Smooth muscle cell (in vitro differentiated cells): ENCODE measurements at regions not wholly inside any gene's neighbourhood (a gene's known extent, or its start where the extent isn't known, plus 50 kb on each side); places are given as distances from the start of the nearest gene placed in this dataset.

Experiments
- DNase-seq: peaks from one replicate; lab custom pipeline; 2025; ENCODE audit not compliant: unreplicated experiment; lab: John Stamatoyannopoulos, UW
- H2AFZ ChIP-seq: fragments of 200-600 bp; sonication (generic); 2 replicates; pipeline ENCODE4 v1.6.0; 2016; ENCODE audit warnings: antibody characterized with exemption, low read depth, mild to moderate bottlenecking
- H3F3A ChIP-seq: fragments of 200-600 bp; sonication (generic); 2 replicates; pipeline ENCODE4 v1.6.0; 2017; ENCODE audit warnings: antibody characterized with exemption, low read depth
- H3K27ac ChIP-seq: fragments of 200-600 bp; sonication (generic); 2 replicates; pipeline ENCODE4 v1.5.1; 2016; ENCODE audit warnings: low read depth, mild to moderate bottlenecking
- H3K27me3 ChIP-seq: fragments of 200-600 bp; sonication (generic); 2 replicates; pipeline ENCODE4 v1.6.1; 2016; ENCODE audit warnings: low read depth, mild to moderate bottlenecking
- H3K36me3 ChIP-seq: fragments of 200-600 bp; sonication (generic); 2 replicates; pipeline ENCODE4 v1.5.1; 2016; ENCODE audit warnings: low read depth
- H3K4me1 ChIP-seq: fragments of 200-600 bp; sonication (generic); 2 replicates; pipeline ENCODE4 v1.5.1; 2016; ENCODE audit warnings: low read depth
- H3K4me2 ChIP-seq: fragments of 200-600 bp; sonication (generic); 2 replicates; pipeline ENCODE4 v1.6.0; 2016; ENCODE audit warnings: mild to moderate bottlenecking
- H3K4me3 ChIP-seq: fragments of 200-600 bp; sonication (generic); 2 replicates; pipeline ENCODE4 v1.5.1; 2016; ENCODE audit warnings: mild to moderate bottlenecking
- H3K79me2 ChIP-seq: fragments of 200-600 bp; sonication (generic); 2 replicates; pipeline ENCODE4 v1.6.0; 2016; ENCODE audit warnings: low read depth, mild to moderate bottlenecking
- H3K9ac ChIP-seq: fragments of 200-600 bp; sonication (generic); 2 replicates; pipeline ENCODE4 v1.6.0; 2016; ENCODE audit warnings: low read depth
- H3K9me3 ChIP-seq: fragments of 200-600 bp; sonication (generic); replicated peaks from 2 replicates; pipeline ENCODE4 v1.5.1; 2016; ENCODE audit warnings: low read depth
- H4K20me1 ChIP-seq: fragments of 200-600 bp; sonication (generic); 2 replicates; pipeline ENCODE4 v1.6.0; 2016; ENCODE audit warnings: low read depth
- WGBS: methylation state at CpG from one replicate; pipeline ENCODE4 v1.1.7; 2016; ENCODE audit warnings: low lambda C conversion rate; 5-methylcytosine and 5-hydroxymethylcytosine counted together
- TF ChIP-seq, protein P1 (sequence below): fragments of 200-600 bp; sonication (generic); IDR thresholded peaks from 2 replicates; pipeline ENCODE4 v1.5.1; 2017; ENCODE audit warnings: borderline replicate concordance, mild to moderate bottlenecking, antibody characterized with exemption; ENCODE audit not compliant: insufficient read depth, poor library complexity, severe bottlenecking

DNA sequence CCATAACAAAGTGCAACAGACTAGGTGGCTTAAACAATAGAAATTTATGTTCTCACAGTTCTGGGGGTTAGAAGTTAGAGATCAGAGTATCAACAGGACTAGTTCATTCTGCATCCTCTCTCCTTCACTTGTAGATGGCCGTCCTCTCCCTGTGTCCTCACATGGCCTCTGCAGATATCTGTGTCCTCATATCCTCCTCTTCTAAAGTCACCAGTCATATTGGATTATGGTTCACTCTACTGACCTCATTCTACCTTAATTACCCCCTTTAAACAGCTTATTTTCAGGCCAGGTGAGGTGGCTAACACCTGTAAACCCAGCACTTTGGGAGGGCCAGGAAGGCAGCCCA is 135.1 kb downstream of the RAB38 start:
- DNase-seq = no peak
- WGBS = 87% methylated on average over 1 of the region's 1 CpG

DNA sequence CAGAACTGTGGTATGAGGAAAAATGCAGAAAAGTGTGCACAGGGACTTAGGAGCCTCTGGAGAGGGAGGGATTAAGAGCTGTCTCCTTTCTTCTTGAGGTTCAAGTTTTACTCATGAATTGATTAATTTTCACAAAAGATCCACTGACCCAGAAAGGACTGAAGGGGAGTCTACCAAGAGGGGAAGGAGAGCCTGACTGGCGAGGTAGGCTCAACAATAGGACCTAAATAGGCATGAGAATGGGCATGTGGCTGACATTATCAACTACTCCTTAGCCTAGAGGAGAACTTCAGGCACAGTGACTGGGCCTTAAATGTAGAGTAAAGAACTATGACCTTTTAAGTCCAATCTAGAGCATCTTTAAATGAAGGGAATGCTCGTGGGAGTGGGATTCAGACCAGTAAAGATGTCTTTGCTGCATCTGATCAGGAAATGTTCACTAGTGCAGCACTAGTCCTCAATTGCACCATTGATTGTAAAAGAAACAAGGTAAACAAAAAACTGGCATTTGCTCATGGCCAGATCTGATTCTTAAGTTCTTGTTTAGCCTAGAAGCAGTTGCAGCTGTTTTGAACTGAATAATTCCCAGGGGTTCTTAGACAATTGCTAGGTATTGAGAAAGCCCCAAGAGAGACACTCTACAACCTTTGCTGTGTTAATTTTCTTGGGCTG is 135.6 kb downstream of the RAB38 start:
- no peaks in the 10 kb centered on the region for H3K9me3 ChIP-seq
- H3K36me3 ChIP-seq = no peaks in the 10 kb centered on the region
- no peaks in the 10 kb centered on the region for H4K20me1 ChIP-seq
- H3K27me3 ChIP-seq = no peaks in the 10 kb centered on the region
- H3K79me2 ChIP-seq = no peaks in the 10 kb centered on the region
- H3K27ac ChIP-seq = no peak overlapping the region
- peaks cover 13% of the 10 kb centered on the region for H3K4me1 ChIP-seq
- H3K4me2 ChIP-seq = no peak overlapping the region
- H3K9ac ChIP-seq = no peak overlapping the region
- no peak overlapping the region for H3K4me3 ChIP-seq
- TF ChIP-seq, protein P1, sequence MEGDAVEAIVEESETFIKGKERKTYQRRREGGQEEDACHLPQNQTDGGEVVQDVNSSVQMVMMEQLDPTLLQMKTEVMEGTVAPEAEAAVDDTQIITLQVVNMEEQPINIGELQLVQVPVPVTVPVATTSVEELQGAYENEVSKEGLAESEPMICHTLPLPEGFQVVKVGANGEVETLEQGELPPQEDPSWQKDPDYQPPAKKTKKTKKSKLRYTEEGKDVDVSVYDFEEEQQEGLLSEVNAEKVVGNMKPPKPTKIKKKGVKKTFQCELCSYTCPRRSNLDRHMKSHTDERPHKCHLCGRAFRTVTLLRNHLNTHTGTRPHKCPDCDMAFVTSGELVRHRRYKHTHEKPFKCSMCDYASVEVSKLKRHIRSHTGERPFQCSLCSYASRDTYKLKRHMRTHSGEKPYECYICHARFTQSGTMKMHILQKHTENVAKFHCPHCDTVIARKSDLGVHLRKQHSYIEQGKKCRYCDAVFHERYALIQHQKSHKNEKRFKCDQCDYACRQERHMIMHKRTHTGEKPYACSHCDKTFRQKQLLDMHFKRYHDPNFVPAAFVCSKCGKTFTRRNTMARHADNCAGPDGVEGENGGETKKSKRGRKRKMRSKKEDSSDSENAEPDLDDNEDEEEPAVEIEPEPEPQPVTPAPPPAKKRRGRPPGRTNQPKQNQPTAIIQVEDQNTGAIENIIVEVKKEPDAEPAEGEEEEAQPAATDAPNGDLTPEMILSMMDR = no peak
- no peak overlapping the region for H2AFZ ChIP-seq
- no peaks in the 10 kb centered on the region for H3F3A ChIP-seq
- DNase-seq = no peak
- 94% methylated on average over 2 of the region's 2 CpGs for WGBS

More for the DNA sequence above, 135.1 kb downstream of the RAB38 start:
- Histone ChIP-seq H3K27ac (no peak overlapping the region), H3K27me3 (no peaks in the 10 kb centered on the region), H3K79me2 (no peaks in the 10 kb centered on the region), H3K9ac (no peak overlapping the region), H4K20me1 (no peaks in the 10 kb centered on the region), H3K4me1 (peaks cover 16% of the 10 kb centered on the region), H3K4me2 (no peak overlapping the region), H3K9me3 (no peaks in the 10 kb centered on the region), H2AFZ (no peak overlapping the region), H3K4me3 (no peak overlapping the region), H3F3A (no peaks in the 10 kb centered on the region), H3K36me3 (no peaks in the 10 kb centered on the region)
- TF ChIP-seq, protein P1 = no peak

DNA sequence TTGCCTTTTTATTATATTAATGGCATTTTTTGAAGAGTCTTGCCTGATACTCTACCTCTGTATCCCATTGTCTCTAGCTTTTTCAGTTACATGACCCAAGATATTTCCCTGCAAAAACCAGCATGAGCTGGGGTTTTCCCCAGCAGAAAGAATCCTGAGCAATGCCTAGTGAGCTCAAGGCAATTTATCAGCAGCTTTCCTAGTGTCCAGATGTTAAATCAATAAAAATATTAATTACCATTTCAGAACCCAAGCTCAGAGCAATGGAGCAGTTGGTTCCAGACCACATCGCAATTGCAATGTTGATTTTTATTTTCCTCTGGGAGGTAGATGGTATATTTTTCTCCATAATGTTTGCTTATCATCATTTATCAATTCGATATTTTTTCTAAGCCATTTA is 137.2 kb downstream of the RAB38 start:
- H3K9ac ChIP-seq = no peak overlapping the region
- no peaks in the 10 kb centered on the region for H3K36me3 ChIP-seq
- peaks cover 10% of the 10 kb centered on the region for H3K4me1 ChIP-seq
- no peaks in the 10 kb centered on the region for H3K27me3 ChIP-seq
- no peaks in the 10 kb centered on the region for H3K9me3 ChIP-seq
- no peaks in the 10 kb centered on the region for H3F3A ChIP-seq
- WGBS = 92% methylated on average over 2 of the region's 2 CpGs
- no peak overlapping the region for H3K4me3 ChIP-seq
- no peaks in the 10 kb centered on the region for H3K79me2 ChIP-seq
- TF ChIP-seq, protein P1 = no peak
- H4K20me1 ChIP-seq = no peaks in the 10 kb centered on the region
- H3K4me2 ChIP-seq = no peak overlapping the region
- no peak overlapping the region for H3K27ac ChIP-seq
- DNase-seq = no peak
- no peak overlapping the region for H2AFZ ChIP-seq

DNA sequence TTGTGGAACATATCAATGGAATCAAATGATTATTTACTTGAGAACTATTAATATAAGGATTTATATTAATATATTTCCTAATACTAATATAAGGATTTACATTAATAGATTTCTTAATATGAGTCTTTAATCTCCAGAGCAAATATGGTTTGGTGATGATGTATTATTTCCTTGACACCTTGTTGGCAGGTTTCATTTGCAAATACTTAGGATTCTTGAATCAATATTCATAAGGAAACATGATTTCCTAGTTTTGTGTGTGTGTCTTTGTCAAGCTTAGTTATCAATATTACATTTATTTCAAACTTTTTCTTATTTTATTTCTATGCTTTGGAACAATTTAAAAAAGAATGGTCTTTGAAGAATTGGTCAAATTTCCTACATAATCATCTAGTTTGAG is 138.5 kb downstream of the RAB38 start:
- Histone ChIP-seq H3K27ac (no peak overlapping the region), H3K9me3 (no peaks in the 10 kb centered on the region), H3K4me2 (no peak overlapping the region), H3K27me3 (no peaks in the 10 kb centered on the region), H3K4me3 (no peak overlapping the region), H3K79me2 (no peaks in the 10 kb centered on the region), H3K9ac (no peak overlapping the region), H3K36me3 (no peaks in the 10 kb centered on the region), H3K4me1 (no peaks in the 10 kb centered on the region), H3F3A (no peaks in the 10 kb centered on the region), H2AFZ (no peak overlapping the region), H4K20me1 (no peaks in the 10 kb centered on the region)
- no peak for DNase-seq
- TF ChIP-seq, protein P1 = no peak
